Activated CD4-positive, alpha-beta T cell treated with anti-CD3 and anti-CD28 coated beads, Interleukin-2, amount 50 U/mL, for 16 hours (primary cell): ENCODE measurements at regions not wholly inside any gene's neighbourhood (a gene's known extent, or its start where the extent isn't known, plus 50 kb on each side); places are given as distances from the start of the nearest gene placed in this dataset.

ENCODE experiments used
- DNase-seq: peaks from one replicate; pipeline ENCODE4 v3.0.0-alpha.2; 2020

GRCh38 chr4:100284129-100284880 lies 94.0 kb upstream of the DDIT4L start:
- DNase-seq, result no peak

DNA sequence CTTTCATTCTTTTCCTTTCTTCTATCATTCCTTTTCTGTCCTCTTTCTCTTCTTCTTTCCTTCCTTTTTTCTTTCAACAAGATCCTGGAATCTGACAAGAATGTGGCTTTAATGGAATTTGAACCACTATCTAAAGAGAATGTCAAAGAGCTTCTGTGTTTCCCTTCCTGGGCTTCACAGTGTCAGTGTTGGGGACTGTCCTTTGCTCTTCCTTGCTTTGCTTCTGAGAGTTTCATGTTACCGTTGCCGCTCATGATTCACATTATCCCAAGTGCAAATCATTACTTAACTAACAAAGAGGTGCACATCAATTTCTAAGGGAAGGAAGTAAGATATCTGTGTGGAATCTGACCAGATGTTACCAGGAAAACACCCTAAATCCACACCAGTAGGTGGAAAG lies 90.5 kb upstream of the DDIT4L start:
- DNase-seq, result no peak

- DNase-seq, result no peak
These were observed 88.3 kb upstream of the DDIT4L start for GRCh38 chr4:100278567-100278966.

DNA sequence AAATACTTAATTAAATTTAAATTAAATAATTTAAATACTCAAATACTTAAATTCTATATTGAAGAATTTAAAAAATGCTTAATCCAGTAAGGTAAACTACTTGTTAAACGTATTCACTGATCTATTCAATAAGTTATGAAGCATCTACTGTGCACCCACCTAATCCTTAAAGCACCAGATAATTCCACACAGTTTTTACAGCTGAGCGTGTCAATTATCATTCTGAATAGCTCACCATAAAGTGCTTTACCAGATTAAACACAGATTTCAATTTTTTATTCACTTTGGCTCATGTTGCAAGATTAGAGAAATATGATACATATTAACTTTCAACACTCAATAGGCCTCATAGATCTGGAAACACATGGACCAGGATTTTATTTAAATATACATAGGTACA lies 79.2 kb upstream of the DDIT4L start:
- no peak for DNase-seq

GRCh38 chr4:100268789-100269188 lies 78.5 kb upstream of the DDIT4L start:
- DNase-seq, result no peak

GRCh38 chr4:100261346-100261745 lies 71.1 kb upstream of the DDIT4L start:
- DNase-seq, result no peak

GRCh38 chr4:100258675-100259074 lies 68.4 kb upstream of the DDIT4L start:
- DNase-seq, result no peak

GRCh38 chr4:100257567-100257966 lies 67.3 kb upstream of the DDIT4L start:
- peak; percentile 4 for DNase-seq

- no peak for DNase-seq
These were observed 64.0 kb upstream of the DDIT4L start for GRCh38 chr4:100254237-100254636.

GRCh38 chr4:100248476-100248875 lies 58.2 kb upstream of the DDIT4L start:
- DNase-seq, result no peak

GRCh38 chr4:100246697-100247096 lies 56.4 kb upstream of the DDIT4L start:
- no peak for DNase-seq

GRCh38 chr4:100244347-100244746 lies 54.1 kb upstream of the DDIT4L start:
- DNase-seq, result no peak
